Type B pancreatic cell (in vitro differentiated cells): ENCODE measurements at regions not wholly inside any gene's neighbourhood (a gene's known extent, or its start where the extent isn't known, plus 50 kb on each side); places are given as distances from the start of the nearest gene placed in this dataset.

Experiments
- DNase-seq: peaks from one replicate; pipeline ENCODE4 v3.0.0; 2021; ENCODE audit warnings: mixed read lengths; ENCODE audit not compliant: unreplicated experiment; ENCODE audit errors: extremely low spot score
- H3K27ac Mint-ChIP-seq: 2 replicates; pipeline ENCODE4 v1.8.0; 2021; ENCODE audit warnings: mild to moderate bottlenecking, mixed read lengths
- H3K27me3 Mint-ChIP-seq: 2 replicates; pipeline ENCODE4 v1.8.0; 2021; ENCODE audit warnings: mixed read lengths
- H3K36me3 Mint-ChIP-seq: 2 replicates; pipeline ENCODE4 v1.8.0; 2021; ENCODE audit warnings: mixed read lengths
- H3K4me1 Mint-ChIP-seq: one replicate; pipeline ENCODE4 v1.8.0; 2021; ENCODE audit warnings: mixed read lengths; ENCODE audit not compliant: unreplicated experiment
- H3K4me3 Mint-ChIP-seq: 2 replicates; pipeline ENCODE4 v1.8.0; 2021; ENCODE audit warnings: mild to moderate bottlenecking, mixed read lengths
- H3K9me3 Mint-ChIP-seq: 2 replicates; pipeline ENCODE4 v1.8.0; 2021; ENCODE audit warnings: mixed read lengths
- TF ChIP-seq, protein P1 (sequence below): fragments of 200-600 bp; sonication (generic); conservative IDR thresholded peaks from 2 replicates; pipeline ENCODE4 v1.5.0; 2021; ENCODE audit warnings: antibody characterized with exemption, mild to moderate bottlenecking

DNA sequence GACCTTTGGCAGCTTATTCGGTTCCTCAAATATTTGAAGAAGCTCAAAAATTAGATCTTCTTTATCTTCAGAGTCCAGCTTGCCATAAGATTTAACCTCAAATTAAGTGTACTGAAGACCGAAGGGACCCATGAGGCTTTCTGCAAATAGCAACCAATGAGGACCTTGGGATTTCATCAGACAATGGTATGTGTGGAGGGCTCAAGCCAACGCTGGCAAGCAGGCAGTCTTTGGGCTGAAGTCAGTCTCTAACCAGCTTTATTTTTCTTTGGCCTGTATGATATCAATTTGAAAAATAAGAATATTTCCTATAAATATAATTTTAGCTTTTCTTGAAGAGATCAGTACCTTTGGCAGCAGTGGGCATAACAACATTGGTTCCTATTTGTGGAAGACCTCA, 692.7 kb downstream of the MCTP2 start:
- no peak overlapping the region for H3K4me3 Mint-ChIP-seq
- no peaks in the 10 kb centered on the region for H3K27me3 Mint-ChIP-seq
- TF ChIP-seq, protein P1, sequence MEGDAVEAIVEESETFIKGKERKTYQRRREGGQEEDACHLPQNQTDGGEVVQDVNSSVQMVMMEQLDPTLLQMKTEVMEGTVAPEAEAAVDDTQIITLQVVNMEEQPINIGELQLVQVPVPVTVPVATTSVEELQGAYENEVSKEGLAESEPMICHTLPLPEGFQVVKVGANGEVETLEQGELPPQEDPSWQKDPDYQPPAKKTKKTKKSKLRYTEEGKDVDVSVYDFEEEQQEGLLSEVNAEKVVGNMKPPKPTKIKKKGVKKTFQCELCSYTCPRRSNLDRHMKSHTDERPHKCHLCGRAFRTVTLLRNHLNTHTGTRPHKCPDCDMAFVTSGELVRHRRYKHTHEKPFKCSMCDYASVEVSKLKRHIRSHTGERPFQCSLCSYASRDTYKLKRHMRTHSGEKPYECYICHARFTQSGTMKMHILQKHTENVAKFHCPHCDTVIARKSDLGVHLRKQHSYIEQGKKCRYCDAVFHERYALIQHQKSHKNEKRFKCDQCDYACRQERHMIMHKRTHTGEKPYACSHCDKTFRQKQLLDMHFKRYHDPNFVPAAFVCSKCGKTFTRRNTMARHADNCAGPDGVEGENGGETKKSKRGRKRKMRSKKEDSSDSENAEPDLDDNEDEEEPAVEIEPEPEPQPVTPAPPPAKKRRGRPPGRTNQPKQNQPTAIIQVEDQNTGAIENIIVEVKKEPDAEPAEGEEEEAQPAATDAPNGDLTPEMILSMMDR, result no peak
- no peaks in the 10 kb centered on the region for H3K36me3 Mint-ChIP-seq
- no peaks in the 10 kb centered on the region for H3K4me1 Mint-ChIP-seq
- H3K27ac Mint-ChIP-seq, result no peak overlapping the region
- no peak for DNase-seq
- H3K9me3 Mint-ChIP-seq, result no peaks in the 10 kb centered on the region

DNA sequence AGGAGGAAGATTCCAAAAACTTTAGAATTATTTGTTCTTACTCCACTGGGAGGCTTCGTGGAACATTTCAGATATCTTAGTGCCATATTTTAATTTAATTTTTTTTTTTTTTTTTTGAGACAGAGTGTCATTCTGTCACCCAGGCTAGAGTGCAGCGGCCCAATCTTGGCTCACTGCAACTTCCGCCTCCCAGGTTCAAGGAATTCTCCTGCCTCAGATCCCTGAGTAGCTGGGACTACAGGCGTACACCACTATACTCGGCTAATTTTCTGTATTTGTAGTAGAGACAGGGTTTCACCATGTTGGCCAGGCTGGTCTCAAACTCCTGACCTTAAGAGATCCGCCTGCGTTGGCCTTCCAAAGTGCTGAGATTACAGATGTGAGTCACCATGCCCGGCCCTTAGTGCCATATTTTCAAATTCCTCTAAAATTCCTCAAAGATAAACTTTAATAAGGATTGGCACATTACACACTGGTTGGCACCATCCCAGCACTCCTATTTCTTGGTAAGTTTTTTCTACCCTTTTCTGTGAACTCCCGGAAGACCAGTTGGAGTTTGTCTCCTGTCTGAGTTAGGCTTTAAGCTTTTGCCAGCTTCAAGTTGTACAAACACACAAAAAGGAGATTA, 693.7 kb downstream of the MCTP2 start:
- H3K4me1 Mint-ChIP-seq, result no peaks in the 10 kb centered on the region
- TF ChIP-seq, protein P1, result no peak
- H3K27ac Mint-ChIP-seq, result no peak overlapping the region

DNA sequence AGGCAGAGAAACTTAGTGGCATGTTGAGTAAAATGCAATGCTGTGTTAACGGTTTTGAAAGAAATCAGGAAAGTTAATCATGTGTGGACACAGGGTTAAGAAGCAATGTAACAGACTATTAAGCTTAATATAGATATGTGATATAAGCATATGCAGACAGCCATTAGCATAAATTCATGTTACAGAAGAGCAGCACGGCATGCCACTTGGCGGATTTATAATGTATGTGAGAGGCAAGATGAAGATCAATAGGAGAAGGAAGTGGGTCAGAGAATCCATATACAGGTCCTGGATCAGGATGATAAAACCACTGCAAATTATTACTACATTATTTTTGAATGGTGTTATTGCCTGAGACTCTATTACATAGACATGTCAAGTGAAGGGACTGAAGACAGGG, 694.3 kb downstream of the MCTP2 start:
- Mint-ChIP-seq H3K27ac (no peak overlapping the region), H3K27me3 (no peaks in the 10 kb centered on the region), H3K36me3 (no peaks in the 10 kb centered on the region), H3K4me3 (no peak overlapping the region), H3K9me3 (no peaks in the 10 kb centered on the region), H3K4me1 (no peaks in the 10 kb centered on the region)
- TF ChIP-seq, protein P1, result no peak
- DNase-seq, result no peak

More for the DNA sequence above, 693.7 kb downstream of the MCTP2 start:
- Mint-ChIP-seq H3K36me3 (no peaks in the 10 kb centered on the region), H3K9me3 (no peaks in the 10 kb centered on the region), H3K27me3 (no peaks in the 10 kb centered on the region), H3K4me3 (no peak overlapping the region)
- DNase-seq, result no peak

DNA sequence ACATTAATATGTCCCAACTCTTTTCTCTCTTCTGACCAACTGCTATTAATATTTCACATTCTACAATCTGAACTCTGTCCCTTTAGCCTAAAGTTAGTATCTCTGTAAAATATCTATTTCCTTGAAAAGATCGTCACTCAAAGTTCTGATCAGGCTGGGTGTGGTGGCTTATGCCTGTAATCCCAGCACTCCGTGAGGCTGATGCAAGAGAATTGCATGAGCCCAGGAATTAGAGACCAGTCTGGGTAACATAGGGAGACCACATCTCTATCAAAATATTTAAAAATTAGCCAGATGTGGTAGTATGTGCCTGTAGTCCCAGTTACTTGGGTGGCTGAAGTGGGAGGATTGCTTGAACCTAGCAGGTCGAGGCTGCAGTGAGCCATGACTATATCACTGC, 695.6 kb downstream of the MCTP2 start:
- no peaks in the 10 kb centered on the region for H3K4me1 Mint-ChIP-seq
- H3K4me3 Mint-ChIP-seq, result no peak overlapping the region
- no peak for DNase-seq
- H3K9me3 Mint-ChIP-seq, result no peaks in the 10 kb centered on the region
- H3K36me3 Mint-ChIP-seq, result no peaks in the 10 kb centered on the region
- TF ChIP-seq, protein P1, result no peak
- no peak overlapping the region for H3K27ac Mint-ChIP-seq
- no peaks in the 10 kb centered on the region for H3K27me3 Mint-ChIP-seq

DNA sequence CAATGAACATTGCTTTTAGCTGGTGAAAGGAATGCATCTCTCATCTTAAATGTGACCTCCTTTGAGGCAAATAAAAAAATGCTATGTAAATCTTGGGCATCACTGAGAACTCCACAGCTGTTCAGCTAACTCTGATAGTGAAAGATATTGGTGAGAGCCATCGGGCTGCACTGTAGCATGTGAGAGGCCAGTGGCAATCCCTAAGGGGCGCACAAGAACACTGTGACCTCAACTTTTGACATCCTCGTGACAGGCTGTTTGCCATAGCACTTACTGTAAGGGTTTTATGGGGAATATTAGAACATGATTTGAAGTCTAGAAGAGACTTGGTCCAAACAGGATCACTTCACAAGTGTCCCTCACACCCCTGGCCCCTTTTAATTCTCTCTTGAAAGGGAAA, 697.9 kb downstream of the MCTP2 start:
- no peaks in the 10 kb centered on the region for H3K4me1 Mint-ChIP-seq
- no peaks in the 10 kb centered on the region for H3K36me3 Mint-ChIP-seq
- TF ChIP-seq, protein P1, result no peak
- H3K27me3 Mint-ChIP-seq, result no peaks in the 10 kb centered on the region
- no peaks in the 10 kb centered on the region for H3K9me3 Mint-ChIP-seq
- H3K4me3 Mint-ChIP-seq, result no peak overlapping the region
- no peak overlapping the region for H3K27ac Mint-ChIP-seq
- DNase-seq, result no peak

DNA sequence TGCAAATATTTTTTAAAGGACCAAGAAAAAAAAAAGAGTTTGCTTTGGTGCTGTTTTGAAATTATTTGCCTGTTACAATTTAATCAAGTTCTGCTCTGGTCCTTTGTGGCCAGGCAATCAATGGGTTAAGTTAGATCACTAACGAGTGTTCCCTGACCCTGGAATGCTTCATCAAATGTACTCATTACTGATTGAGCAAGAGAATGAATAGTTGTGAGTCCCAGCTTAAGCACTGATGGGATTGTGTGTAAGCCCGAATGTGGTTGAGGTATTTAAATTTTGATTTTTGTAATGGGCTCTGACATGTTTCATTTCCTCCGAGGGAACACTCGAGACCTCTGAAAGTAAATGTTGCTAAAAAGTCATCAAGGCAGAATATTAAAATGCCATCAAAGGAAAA, 699.1 kb downstream of the MCTP2 start:
- no peaks in the 10 kb centered on the region for H3K36me3 Mint-ChIP-seq
- H3K9me3 Mint-ChIP-seq, result peaks cover 5% of the 10 kb centered on the region
- no peaks in the 10 kb centered on the region for H3K27me3 Mint-ChIP-seq
- H3K4me1 Mint-ChIP-seq, result no peaks in the 10 kb centered on the region
- H3K4me3 Mint-ChIP-seq, result no peak overlapping the region
- TF ChIP-seq, protein P1, result no peak
- no peak overlapping the region for H3K27ac Mint-ChIP-seq
- no peak for DNase-seq
